Endothelial cell of umbilical vein (primary cell): ENCODE measurements at regions not wholly inside any gene's neighbourhood (a gene's known extent, or its start where the extent isn't known, plus 50 kb on each side); places are given as distances from the start of the nearest gene placed in this dataset.

Experiments used
- CTCF ChIP-seq, 2 donors: IDR thresholded peaks; 1 replicate in 1 of 2; 2 replicates in 1 of 2; pipeline ENCODE4 v1.5.1; 2011; ENCODE audit warnings: low read length in 2 of 2, mild to moderate bottlenecking in 2 of 2, moderate library complexity in 2 of 2, control low read depth in 1 of 2, inconsistent platforms in 1 of 2, low read depth in 1 of 2; ENCODE audit not compliant: insufficient read depth in 1 of 2; ENCODE audit errors: extremely low read depth in 1 of 2
- EZH2 ChIP-seq: IDR thresholded peaks from 2 replicates; pipeline ENCODE4 v1.6.1; 2012; ENCODE audit warnings: borderline replicate concordance, low read depth, mild to moderate bottlenecking, moderate library complexity, low read length, inconsistent platforms; ENCODE audit not compliant: severe bottlenecking
- FOS ChIP-seq: IDR thresholded peaks from 2 replicates; pipeline ENCODE4 v1.6.1; 2011; ENCODE audit warnings: mild to moderate bottlenecking, low read length, moderate library complexity, borderline replicate concordance; ENCODE audit not compliant: insufficient read depth
- GATA2 ChIP-seq: IDR thresholded peaks from 2 replicates; pipeline ENCODE4 v1.7.0; 2011; ENCODE audit warnings: low read depth, mild to moderate bottlenecking, moderate library complexity, mixed read lengths, low read length; ENCODE audit not compliant: insufficient read length, insufficient read depth
- MAX ChIP-seq: IDR thresholded peaks from 2 replicates; pipeline ENCODE4 v1.6.1; 2011; ENCODE audit not compliant: insufficient read depth, insufficient read length
- POLR2A ChIP-seq: IDR thresholded peaks from 2 replicates; pipeline ENCODE4 v1.6.1; 2012; ENCODE audit warnings: low read depth, mild to moderate bottlenecking, control low read depth, low read length
- POLR2AphosphoS5 ChIP-seq: IDR thresholded peaks from 2 replicates; pipeline ENCODE4 v1.6.1; 2012; ENCODE audit warnings: low read depth, mild to moderate bottlenecking, control low read depth, low read length, moderate library complexity; ENCODE audit not compliant: insufficient read depth

GRCh38 chr6:163877877-163878639 is 463.5 kb downstream of the QKI start:
- TF ChIP-seq CTCF (IDR thresholded peaks at IDR 0.05; ENCODE audit: extremely low read depth in 1 of 2, insufficient read depth in 1 of 2, low read depth in 1 of 2, low read length in 2 of 2) (no peak), POLR2A (no peak), MAX (no peak), POLR2AphosphoS5 (no peak), EZH2 (no peak), FOS (no peak), GATA2 (no peak)
